Ovary (tissue), 3 donors: ENCODE measurements at regions not wholly inside any gene's neighbourhood (a gene's known extent, or its start where the extent isn't known, plus 50 kb on each side); places are given as distances from the start of the nearest gene placed in this dataset.

Source experiments
- EP300 ChIP-seq: sonication (generic); formaldehyde crosslinking; IDR thresholded peaks from one replicate; pipeline ENCODE4 v1.6.1; 2017; ENCODE audit warnings: antibody characterized with exemption
- TF ChIP-seq, protein P1 (sequence below), 3 donors: fragments of 450-650 bp in 2 of 3; fragments of 200-600 bp in 1 of 3; IDR thresholded peaks; one replicate each; pipeline versions ENCODE4 v1.5.1 to v1.8.0; 2016 to 2022; ENCODE audit warnings: antibody characterized with exemption in 3 of 3, mild to moderate bottlenecking in 1 of 3
- donor health status: DM: no; HTN: no; CAD: no.

- TF ChIP-seq, protein P1, sequence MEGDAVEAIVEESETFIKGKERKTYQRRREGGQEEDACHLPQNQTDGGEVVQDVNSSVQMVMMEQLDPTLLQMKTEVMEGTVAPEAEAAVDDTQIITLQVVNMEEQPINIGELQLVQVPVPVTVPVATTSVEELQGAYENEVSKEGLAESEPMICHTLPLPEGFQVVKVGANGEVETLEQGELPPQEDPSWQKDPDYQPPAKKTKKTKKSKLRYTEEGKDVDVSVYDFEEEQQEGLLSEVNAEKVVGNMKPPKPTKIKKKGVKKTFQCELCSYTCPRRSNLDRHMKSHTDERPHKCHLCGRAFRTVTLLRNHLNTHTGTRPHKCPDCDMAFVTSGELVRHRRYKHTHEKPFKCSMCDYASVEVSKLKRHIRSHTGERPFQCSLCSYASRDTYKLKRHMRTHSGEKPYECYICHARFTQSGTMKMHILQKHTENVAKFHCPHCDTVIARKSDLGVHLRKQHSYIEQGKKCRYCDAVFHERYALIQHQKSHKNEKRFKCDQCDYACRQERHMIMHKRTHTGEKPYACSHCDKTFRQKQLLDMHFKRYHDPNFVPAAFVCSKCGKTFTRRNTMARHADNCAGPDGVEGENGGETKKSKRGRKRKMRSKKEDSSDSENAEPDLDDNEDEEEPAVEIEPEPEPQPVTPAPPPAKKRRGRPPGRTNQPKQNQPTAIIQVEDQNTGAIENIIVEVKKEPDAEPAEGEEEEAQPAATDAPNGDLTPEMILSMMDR (IDR thresholded peaks at IDR 0.05), result no peak
- no peak for TF ChIP-seq EP300
These were observed 608.4 kb downstream of the HDGFL1 start for GRCh38 chr6:23177806-23178205.
